ENCODE measurements at regions not wholly inside any gene's neighbourhood (a gene's known extent, or its start where the extent isn't known, plus 50 kb on each side); places are given as distances from the start of the nearest gene placed in this dataset.
"Not testable (repeated sequence)": the region's sequence is repeated elsewhere in the genome, so short reads cannot be mapped to it uniquely, and the experiment has no call there.

- no peak for DNase-seq (ENCODE audit: low read depth)
Observed at GRCh38 chr16:5977329-5977728, 879.7 kb upstream of the EEF2KMT start.

DNA sequence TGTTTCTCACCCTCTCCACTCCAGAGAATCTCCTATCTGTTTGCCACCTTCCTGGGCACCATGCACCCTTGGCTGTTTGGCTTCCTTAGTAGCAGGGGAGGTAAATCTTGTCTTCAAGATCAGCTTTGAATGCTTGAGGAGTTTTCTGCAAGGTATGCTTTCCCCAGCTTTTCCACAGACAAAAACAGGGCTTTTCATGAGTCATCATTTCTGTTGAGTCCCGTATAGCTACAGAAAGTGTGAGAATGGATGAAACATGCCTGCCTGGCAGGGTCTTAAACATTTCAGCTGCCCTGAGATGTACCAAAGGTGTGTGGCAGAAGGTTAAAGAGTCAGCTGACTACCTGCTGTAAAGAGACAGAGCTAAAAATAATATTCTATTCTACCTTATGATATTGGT lies 875.2 kb upstream of the EEF2KMT start:
- DNase-seq (ENCODE audit: low read depth): no peak

DNA sequence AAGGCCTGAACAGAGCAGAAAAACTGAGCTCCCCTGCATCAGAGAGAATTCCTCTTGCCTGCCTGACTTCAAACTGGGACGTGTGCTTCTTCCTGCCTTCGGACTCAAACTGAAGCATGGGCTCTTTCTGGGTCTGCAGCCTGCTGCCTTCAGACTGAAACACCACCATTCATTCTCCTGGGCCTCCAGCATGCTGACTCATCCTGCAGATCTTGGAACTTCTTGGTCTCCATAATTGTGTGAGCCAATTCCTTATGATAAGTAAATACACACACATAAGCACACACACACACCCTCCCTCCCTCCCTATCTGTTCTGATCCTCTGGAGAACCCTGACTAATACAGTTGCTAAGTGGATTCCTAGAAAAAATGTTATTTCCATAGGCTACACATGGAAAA lies 874.3 kb upstream of the EEF2KMT start:
- DNase-seq (ENCODE audit: low read depth): no peak

GRCh38 chr16:5971106-5971505 lies 873.5 kb upstream of the EEF2KMT start:
- DNase-seq (ENCODE audit: low read depth): no peak

GRCh38 chr16:5966004-5966403 lies 868.4 kb upstream of the EEF2KMT start:
- no peak for DNase-seq (ENCODE audit: low read depth)

DNA sequence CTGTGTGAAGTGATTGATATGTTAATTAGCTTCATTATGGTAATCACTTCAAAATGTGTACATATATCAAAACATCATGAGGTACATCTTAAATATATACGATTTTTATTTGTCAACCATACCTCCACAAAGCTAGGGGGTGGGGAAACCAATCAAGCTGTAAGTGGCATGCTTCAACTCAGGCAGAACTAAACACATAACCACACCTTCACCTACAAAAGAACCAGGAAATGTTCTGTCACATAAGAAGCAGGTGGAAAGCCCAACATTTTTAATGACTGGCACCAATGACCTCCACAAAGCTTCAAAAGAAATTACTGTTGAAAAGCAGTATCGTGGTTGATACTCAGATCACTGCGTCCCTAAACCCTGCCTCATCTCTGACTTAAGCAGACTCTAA lies 867.7 kb upstream of the EEF2KMT start:
- no peak for DNase-seq (ENCODE audit: low read depth)

DNA sequence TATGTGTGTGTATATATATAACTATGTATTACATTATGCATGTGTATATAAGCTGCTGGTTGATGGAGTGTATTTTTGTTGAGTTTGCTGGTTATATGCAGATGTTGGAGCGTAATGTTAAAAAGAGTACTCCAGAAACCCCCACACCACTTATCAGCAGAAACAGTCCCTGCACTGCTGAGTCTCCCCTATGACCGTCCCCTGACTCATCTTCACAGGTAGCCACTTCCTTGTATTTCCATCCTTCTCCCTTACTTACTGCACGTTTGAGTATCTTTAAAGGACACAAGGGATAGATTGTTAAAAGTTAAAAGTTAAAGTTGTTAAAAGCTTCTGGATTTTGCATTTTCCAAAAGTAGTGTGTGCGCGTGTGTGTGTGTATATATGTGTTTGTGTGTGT lies 853.9 kb upstream of the EEF2KMT start:
- no peak for DNase-seq (ENCODE audit: low read depth)

GRCh38 chr16:5944971-5945370 lies 847.4 kb upstream of the EEF2KMT start:
- no peak for DNase-seq (ENCODE audit: low read depth)

DNA sequence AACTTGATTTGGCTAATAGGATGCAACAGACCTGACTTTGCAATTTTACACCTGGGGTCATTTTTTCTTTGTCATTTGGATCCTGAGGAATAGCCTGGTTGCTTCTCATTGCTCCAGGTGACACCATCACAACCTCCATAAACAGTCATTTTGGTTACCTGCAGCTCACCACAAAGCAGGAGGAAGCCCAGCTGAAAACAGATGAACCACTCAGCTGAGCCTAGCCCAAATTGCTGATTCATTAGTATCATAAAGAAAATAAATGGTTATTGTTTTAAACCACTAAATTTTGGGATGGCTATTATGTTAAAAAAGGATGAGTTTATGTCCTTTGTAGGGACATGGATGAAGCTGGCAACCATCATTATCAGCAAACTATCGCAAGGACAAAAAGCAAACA lies 841.0 kb upstream of the EEF2KMT start:
- DNase-seq (ENCODE audit: low read depth): no peak

- no peak for DNase-seq (ENCODE audit: low read depth)
Observed at GRCh38 chr16:5932906-5933305, 835.3 kb upstream of the EEF2KMT start.

GRCh38 chr16:5928476-5929065 lies 831.0 kb upstream of the EEF2KMT start:
- DNase-seq (ENCODE audit: low read depth): no peak

DNA sequence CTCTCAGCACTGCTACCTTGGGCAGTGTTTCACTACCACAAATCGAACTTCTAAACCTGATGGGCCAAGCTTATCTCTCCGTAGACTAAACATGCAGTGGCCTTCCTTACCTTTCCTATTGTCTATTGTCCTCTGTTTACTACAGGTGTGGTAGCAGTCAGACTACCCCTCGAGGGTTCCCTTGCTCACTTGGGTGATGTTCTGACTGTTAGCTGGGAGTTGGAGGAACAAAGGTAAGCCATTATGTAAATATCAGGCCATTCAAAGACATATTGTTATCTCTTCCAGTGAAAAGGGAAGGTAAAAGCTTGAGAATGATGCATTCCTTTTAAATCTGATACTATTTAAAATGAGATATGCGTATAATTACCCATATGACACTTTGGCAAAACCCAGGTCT lies 828.3 kb upstream of the EEF2KMT start:
- no peak for DNase-seq (ENCODE audit: low read depth)

DNA sequence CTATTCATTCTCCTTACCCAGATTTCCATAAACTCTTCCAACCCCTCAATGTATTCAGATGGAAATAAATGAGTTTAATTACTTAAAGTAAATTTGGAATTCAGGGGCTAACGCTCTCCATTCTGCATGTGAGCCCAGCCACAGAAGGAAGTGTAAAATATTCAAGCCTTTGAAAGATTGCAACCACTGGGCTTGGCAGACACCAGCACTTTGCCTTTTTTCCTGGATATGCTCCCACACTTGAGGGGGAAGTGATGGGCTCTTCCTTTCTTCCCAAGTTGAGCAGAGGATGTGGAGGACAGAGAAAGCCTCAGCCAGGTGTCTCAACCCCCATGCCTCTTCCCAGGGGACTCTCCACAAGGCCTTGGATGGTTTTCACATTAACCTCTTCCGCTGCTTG lies 825.1 kb upstream of the EEF2KMT start:
- DNase-seq (ENCODE audit: low read depth): no peak

DNA sequence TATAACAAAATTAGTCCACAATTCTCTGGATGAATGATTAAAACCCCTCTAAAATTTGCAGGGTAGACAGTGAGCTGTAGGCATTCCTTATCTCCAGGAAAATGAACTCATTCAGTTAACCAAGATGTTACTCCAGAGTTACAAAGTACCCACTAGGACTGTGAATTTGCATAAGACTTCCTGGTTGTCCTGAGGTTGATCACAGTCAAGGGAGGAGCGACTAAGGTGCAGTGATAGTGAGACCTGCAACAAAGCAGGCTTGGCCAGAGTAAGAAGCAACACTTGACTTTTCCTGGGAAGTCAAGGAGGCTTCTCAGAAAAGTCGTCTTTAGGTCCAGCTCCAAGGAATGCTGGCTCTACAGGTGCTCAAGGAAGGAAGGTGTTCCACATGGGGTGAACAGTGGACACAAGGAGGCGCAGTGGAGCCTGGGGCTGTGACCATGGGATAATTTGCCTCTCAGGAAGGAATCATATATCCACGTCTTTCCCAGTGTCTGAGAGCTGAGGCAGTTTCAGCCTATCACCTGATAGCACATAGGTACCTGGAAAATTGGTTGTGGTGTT lies 821.1 kb upstream of the EEF2KMT start:
- DNase-seq (ENCODE audit: low read depth): no peak

- no peak for DNase-seq (ENCODE audit: low read depth)
Observed at GRCh38 chr16:5917436-5918195, 820.0 kb upstream of the EEF2KMT start.

- no peak for DNase-seq (ENCODE audit: low read depth)
Observed at GRCh38 chr16:5916711-5917191, 819.2 kb upstream of the EEF2KMT start.

DNA sequence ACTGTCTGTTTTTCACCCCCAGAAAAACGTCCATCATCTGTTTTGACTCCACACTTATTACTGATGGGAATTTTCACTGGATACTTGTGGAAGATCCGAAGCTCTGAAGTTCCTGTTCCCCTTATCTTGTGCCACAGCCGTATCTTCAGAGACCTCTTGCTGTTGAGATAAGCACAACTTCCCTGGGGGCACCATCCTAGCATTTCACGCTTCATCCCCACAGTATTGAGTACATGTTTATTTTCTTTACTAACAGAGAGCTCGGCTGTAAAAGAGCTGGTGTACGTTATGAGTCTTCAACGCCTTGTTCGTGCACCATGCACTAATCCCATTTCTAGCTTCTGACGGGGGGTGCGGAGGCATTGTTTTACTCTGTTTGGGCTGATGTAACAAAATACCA lies 813.6 kb upstream of the EEF2KMT start:
- DNase-seq (ENCODE audit: low read depth): no peak

GRCh38 chr16:5909556-5909955 lies 812.0 kb upstream of the EEF2KMT start:
- not testable (repeated sequence) for DNase-seq (ENCODE audit: low read depth)

DNA sequence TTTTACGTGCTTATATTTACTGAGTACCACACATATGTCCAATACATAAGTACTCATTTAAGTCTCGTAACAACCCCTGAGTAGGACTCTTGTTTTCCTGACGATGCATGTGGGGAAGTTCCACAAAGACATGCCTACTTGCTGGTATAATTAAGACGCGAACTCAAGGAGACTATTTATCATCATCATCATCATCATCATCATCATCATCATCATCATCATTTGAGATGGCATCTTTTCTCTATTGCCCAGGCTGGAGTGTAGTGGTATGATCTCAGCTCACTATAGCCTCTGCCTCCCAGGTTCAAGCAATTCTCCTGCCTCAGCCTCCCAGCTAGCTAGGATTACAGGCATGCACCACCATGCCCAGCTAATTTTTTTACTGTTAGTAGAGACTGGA lies 809.9 kb upstream of the EEF2KMT start:
- no peak for DNase-seq (ENCODE audit: low read depth)

- no peak for DNase-seq (ENCODE audit: low read depth)
Observed at GRCh38 chr16:5906351-5906750, 808.8 kb upstream of the EEF2KMT start.

GRCh38 chr16:5905935-5906334 lies 808.3 kb upstream of the EEF2KMT start:
- no peak for DNase-seq (ENCODE audit: low read depth)

- no peak for DNase-seq (ENCODE audit: low read depth)
Observed at GRCh38 chr16:5903832-5904231, 806.2 kb upstream of the EEF2KMT start.

DNA sequence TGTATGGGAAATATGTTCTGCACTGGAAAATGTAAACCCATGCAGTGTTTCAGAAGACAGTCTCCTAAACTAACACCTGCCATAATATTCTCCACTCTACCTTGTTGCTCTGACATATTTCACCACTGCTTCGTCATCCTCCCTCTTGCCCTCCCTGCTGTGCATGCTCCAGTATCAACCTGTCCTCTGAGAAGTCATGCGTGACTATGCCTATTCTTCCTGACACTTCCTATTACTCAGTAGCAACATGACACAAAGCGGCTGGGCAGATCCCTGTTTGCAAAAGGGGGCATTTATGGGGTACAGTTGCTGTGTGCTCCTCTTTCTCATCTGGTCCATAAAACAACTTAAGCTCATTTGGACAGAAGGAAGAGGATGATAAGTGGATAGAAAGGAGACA lies 805.6 kb upstream of the EEF2KMT start:
- DNase-seq (ENCODE audit: low read depth): no peak

DNA sequence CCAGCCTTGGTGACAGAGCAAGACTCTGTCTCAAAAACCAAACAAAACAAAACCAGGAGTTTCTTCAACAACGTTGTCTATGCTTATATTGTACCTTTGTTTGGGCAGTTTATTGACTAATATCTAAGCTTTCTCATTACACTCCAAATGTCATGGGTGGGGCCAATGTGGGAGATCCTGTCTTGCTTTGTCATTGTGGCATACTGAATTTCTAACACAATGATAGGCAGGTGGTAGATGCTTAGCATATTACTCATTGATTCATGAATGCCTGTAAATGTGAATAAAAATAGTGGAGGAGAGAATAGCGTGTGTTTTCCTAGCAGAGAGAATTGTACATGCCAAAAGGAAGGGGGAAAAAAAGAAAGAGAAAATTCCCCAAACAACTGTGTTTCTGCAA lies 802.5 kb upstream of the EEF2KMT start:
- DNase-seq (ENCODE audit: low read depth): no peak

Measured in GM04504 (cell line).